Activated gamma-delta T cell treated with anti-CD3 and anti-CD28 coated beads, Interleukin-2, amount 50 U/mL, for 16 hours (primary cell): ENCODE measurements at regions not wholly inside any gene's neighbourhood (a gene's known extent, or its start where the extent isn't known, plus 50 kb on each side); places are given as distances from the start of the nearest gene placed in this dataset.

Source experiments
- DNase-seq: peaks from one replicate; pipeline ENCODE4 v3.0.0-alpha.2; 2020; ENCODE audit warnings: low read depth

DNA sequence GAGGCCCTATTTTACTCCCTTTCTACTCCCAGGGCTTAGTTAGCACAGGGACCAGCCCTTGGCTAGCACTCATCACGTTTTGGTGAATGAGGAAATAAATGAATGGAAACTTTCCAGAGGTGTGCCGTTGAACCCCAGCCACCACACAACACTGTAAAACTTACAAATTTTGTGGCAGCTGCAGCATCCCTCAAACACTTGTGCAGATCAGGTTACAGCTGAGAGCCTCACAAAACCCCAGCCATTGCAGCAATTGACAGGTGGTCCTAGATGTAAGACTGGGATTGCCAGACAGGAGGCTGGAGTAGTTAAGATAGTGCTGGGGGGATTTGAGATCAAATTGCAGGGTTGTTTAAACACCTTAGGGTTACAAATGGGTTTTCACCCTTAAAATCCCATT is 482.2 kb upstream of the KIF2A start:
- no peak for DNase-seq

DNA sequence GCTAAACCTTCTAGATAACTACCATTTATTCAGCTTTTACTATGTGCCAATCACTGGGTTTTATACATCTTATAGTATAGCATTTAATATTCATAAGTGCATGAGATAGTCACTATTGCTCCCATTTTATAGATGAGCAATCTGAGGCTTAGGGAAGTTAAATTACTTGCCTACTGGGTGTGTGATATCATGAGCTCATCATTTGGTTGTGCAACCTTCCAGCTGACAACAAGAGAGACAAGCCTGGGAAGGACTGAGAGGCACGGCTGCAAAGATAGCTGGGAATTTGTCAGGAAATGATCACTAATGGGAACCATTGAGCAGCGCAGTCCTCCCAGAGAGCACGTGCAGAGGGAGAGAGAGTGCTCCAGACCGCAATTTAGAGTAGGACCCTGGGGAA is 481.6 kb upstream of the KIF2A start:
- DNase-seq, result no peak

DNA sequence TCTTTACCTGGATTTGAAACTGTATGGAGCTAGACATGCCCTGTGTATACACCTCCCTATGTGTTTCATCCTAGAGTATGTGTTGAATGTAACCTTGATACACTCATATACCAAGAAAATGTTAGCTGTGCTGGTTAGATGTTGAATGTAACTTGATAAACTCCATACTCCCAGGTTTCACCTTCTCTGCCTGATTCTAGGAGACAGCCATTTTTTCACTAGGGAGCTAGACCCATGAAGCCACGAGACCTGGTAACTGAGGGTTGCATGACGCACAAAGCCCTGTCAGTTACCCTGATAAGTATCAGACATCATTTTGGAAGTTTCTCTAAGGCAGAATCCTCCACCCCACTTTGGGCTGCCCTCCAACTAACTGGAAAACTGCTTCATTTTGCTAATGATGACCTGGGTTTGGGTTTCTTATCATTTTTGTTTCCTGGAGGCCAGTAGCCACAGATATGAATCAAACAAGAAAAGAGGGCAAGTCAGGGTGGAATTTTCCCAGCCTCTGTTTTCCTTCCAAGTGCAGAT is 478.5 kb upstream of the KIF2A start:
- no peak for DNase-seq

DNA sequence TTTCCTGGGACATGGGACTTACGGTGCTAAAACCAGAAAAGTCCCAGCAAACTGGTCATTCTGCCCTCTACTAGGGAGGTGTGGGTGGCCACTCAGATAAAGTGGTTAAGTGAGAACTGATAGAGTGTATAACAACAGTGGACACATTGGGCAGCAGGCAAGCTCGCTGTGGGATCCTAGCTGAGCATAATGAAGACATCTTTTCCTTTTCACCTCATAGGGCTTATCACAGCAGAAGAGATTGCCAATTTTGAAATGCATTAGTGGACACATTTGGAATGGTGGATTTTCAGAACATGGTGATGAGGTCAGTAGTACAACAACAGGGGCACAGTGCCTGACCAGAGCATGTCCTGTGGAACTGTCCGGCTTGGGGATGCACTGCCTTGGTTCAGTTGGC is 477.1 kb upstream of the KIF2A start:
- no peak for DNase-seq

DNA sequence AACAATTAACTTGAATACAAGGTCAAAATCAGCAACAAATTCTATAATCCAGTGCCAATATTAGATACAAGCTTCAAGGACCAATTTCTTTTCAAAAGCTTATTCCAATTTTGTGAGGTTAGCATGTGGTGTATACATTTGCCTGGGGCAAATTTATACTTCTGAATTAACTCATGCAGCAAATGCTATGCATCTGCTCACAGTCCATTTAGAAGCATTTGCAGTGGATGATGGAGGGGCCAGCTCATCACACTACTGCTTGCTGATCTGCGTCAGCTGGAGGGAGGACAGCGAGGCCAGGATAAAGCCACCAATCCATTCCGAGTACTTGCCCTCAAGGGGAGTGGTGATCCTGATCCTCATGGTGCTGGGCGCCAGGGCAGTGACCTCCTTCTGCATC is 474.3 kb upstream of the KIF2A start:
- DNase-seq, result no peak

DNA sequence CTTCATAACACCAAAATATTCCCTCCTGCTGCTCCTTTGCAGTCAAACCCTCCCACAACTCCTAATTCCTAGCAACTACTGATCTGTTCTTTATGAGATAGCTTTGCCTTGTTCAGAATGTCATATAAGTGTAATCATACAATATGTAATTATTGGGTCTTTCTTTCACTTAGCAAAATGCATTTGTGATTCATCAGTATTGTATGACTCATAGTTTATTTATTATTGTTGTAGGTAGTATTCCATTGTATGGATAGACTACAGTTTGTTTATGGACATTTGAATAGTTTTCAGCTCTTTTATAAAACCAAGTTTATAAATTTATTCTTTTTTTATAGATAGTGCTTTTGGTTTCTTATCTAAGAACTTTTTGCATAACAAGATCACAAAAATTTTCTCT is 468.2 kb upstream of the KIF2A start:
- DNase-seq, result no peak

DNA sequence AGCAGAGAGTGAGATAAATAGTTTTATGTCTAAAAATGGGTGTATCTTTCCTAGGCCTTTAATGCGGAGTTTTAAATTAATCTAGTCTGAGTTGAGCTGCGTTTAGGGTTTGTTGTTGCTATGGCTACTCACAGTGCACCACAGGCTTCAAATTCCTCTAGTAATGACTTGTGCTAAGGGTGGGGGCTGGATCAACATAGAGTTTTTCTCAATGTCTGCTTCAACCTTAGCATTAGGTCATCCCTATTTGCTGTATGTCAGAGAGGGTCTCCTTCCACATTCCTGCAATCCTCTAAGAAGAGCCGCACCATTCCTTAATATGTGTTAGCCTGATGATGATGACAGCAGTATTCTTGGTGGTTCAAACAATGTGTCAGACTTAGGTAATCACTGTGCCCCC is 465.6 kb upstream of the KIF2A start:
- no peak for DNase-seq

DNA sequence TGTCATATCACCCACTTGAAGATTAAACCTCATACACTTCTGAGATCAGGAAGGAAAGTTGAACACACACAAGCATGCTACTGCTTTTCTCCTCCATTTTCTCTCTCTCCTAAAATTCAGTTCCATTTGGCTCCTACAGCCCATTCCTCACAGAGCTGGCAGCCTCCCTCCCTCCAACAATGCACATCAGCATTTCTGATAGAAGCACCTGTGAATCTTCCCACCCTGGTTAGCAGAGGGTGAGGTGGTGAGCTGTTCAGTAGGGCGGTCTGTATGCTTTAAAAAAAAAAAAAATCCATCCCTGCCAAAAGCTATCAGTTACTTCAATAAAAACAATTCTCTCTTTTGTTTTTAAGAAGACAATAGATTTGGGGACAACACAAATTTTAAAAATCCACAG is 463.2 kb upstream of the KIF2A start:
- no peak for DNase-seq

DNA sequence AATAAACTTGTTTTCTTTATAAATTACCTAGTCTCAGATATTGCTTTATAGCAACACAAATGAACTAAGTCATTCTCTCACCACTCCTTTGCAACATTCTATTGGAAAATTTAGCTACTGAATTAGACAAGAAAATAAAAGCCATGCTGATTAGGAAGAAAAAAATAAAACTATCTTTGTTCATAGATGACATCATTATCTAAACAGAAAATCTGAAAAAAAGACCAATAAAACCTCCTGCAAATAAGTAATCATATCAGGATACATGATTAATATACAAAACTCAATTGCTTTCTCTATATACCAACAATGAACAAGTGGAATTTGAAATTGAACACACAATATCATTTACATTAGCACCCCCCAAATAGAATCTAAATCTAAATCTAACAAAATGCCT is 455.3 kb upstream of the KIF2A start:
- no peak for DNase-seq

DNA sequence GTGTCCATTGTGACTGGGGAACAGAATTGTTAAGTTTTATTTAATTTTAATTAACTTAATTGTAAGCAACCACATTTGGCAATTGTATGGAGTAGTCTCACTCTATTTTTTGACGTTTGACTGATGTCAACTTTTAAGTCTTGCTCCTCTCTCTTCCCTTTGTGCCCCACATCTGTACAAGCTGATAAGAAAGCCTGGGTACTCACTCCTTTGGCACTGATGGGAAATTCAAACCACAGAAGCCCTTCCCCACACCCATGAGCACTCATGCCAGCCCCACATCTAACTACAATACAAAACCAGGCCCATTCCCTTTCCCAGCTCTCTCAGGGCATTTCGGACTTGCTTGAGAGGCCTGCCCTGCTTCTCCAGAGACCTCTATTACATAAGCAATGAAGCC is 451.5 kb upstream of the KIF2A start:
- no peak for DNase-seq

DNA sequence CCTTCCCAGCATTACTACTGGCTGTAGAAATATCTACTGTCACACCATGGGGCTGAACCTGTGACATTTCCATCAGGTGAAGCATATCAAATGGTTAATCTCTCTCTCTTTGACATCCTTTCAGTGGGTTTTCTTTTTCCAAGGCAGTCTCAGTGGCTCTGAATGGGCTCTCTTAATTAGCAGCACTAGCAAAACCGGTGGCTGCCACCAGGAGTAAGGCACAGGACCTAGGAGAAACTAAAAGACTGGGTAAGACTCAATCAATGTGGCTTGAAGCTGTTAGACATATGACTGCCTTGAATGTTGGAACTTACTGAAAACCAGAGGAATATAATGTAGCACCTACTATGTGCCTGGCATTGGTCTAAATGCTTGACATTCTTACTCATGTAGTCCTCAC is 445.0 kb upstream of the KIF2A start:
- DNase-seq, result no peak

DNA sequence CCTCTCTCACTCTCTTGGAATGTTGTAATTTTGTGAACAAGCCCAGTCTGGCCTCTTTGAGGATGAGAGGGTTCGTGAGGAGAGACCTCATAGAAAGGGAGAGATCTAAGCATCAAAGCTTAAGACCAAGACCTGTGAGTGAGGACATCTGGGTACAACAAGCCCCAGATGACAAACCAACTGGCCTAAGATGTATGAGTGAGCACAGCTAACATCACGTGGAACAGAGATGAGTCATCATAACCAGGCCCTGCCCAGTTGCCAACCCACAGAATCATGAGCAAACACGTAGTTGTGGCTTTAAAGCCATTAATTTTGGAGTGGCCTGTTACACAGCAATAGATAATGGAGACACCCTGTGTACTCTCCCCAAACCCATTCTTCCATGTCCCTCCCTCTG is 439.1 kb upstream of the KIF2A start:
- DNase-seq, result no peak

DNA sequence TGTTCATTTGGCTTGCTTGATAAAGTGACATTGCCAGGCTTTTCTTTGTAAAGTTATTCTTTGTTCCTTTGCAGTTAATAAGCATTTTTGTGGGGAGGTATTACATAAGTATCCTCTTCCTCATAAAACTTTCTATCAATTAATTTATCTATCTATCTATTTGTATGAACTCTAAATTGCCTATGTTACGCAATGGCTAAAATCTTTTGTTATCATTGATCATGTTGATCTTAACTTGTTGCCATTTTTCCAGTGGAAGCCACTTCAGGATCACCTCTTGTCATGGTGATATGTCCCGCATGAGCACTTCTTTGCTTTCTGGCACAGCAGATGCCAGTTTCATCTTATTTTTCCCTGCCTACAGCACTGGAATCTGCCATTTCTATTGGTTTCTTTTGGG is 436.7 kb upstream of the KIF2A start:
- no peak for DNase-seq

DNA sequence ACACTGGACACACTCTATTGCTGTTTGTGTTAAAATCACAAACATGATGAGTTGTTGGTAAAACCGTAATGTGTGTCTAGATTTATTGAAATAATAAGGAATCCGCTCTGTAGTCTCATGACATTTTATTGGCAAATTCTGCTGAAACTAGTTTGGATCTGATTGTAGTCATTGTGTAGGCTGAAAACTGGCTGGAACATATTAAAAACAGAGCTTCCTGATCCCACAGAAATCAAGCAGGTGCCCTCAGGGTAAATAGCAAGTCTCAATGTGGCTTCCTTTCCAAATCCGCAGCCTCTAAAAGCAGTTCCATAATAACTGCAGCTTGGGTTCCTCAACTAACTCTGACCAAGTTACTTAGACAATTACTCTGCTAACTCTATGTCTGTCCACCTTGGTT is 427.5 kb upstream of the KIF2A start:
- DNase-seq, result no peak

DNA sequence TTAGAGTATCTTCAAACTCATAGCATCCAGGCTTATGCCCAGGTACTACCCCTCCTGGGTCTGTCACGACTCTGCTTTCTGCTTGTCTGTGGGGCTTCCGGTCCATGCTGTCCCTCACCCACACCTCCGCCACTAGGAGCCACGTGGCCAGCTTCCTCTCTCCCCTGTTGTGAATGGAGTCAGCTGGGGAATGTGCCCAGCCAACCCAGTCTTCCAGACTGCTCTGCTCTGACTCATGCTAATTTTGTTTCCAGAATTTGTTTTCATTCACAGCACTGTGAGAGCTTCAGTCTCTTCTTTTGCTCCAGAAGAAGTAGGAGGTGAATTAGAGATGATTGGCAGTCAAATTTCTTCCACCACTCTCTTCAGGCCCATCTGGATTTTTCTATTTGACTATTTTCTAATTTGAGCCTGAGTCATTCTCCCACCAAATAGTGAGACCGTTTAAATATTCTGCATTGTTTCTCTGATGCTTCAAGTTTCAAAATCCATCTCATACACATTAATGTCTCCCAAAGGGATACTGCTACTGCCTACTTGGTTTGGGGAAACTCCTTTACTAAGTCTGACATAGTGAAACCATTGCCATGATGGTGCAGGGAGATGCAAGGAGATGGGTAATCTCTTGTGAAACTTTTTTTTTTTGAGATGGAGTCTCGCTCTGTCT is 424.1 kb upstream of the KIF2A start:
- DNase-seq, result no peak

DNA sequence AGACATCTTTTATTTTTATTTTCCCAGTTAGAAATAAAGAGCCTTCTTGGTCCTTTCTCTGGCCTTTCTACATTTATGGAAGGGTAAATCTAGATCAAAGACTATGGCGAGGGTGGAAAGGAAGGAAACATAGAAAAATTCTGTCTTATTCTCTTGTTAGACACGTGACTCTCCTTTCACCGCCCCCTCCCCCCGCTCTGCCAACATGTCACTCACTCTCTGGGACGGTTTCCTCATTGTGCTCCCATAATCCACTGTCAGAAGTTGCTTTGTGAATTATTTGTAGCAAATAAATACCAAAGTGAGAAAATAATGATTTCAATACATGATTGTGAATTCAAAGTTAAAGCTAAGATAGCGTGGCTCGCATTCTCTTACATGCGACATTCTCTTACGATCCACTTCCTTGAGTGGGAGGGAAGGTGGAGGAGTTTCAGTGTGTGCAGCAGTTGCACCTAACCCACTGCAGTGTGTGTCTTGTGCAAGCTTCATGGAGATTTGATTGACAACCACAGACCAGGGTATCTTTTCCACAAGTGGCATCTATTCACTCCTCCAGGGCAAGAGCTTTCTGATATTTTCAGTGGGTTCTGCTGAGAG is 423.0 kb upstream of the KIF2A start:
- DNase-seq, result no peak

DNA sequence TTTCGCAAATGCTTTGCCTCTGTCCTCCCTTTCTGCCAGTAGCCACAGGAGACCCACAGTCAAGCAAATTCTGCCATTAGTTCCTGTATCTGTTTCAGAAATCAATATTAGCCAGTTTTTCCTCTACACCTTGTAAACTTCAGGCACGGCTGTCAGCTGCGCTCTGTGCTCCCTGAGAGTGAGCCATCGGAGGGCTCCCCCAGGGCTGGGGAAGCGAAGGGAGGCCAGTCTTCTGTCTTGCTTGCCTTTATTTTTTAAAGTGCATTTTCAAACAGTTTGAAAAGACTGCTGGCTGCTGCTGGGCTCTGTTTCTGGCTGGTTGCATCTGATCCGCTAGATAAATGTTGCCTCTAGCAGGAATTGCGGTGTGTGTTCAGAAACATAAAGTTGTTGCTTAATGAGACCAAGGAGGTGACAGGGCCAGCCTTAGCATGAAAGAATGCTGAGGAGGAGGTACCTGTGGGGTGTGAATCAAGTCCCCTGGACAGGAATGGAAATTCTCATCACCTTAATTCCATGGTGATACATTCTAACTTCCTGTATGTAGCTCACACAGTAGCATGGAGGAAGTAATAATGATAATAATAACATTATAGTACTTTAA is 421.7 kb upstream of the KIF2A start:
- DNase-seq, result no peak

DNA sequence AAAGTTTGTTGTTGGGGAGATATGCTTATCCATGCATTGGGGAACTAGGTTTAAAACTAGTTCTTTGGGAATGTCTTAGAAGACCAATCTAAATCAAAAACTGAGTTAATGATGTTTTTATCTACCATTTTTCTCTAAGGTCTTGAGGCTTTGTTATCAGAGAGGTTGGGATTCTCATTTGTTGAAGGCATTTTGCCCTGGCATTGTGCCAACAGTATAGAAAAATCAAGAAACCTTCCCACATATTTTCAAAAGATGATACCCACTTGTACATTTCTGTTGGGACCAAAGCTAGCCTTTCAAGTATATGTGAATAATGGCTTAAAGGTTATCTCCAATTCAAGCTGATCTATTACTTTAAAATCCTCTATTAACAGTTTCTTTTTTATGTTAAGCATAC is 419.8 kb upstream of the KIF2A start:
- DNase-seq, result no peak

DNA sequence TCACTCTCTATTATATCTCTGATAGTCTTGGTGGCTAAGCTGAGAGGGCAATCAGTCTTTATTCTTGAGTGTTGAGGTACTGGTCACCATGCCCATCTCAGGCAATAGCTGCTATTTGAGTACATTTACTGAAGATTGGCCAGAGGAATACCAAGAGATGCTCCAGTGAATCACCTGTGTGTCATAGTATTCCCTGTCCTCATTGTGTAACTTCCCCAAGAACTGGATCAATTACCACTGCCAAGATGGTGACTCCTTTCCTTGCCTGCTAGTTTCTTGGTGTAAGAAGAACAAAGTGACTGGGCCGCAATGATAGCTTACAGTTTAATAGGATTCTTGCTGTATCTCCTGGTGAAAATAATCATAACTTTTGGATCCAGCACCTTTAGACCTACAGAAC is 418.7 kb upstream of the KIF2A start:
- DNase-seq, result no peak

DNA sequence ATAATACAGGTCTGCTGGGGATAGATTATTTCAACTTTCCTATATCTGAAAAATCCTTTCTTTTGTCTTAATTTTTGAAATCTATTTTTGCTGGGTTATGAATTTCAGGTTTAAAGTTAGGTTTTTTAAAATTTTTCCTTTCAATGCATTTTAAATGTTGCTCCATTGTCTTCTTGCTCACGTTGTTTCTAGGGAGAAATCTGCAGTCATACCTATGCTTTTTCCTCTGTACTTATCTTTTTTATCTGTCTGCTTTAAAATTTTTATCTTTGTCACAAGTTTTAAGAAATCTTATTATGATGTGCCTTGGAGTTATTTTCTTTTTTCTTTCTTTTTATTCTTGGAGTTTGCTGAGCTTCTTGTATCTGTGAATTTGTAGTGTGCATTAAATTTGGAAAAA is 412.0 kb upstream of the KIF2A start:
- no peak for DNase-seq

DNA sequence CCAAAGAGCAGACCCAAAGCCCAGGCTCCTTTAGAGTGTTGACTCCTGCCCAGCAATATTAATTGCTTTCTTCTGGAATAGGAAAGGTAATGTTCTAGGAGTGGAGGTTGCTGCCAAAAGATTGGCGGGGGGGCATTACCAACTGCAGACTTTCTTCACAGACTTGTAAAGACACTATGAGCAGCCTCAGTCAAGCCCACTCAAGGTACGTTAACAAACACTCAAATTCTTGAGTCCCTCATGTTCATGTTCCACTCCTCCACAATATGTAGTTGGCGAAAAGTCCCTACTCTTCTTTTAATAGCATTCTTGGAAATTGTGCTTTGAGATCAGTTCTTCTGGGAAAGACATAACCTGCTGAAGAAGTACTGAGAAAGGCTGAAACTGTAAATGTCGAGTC is 409.2 kb upstream of the KIF2A start:
- DNase-seq, result no peak

DNA sequence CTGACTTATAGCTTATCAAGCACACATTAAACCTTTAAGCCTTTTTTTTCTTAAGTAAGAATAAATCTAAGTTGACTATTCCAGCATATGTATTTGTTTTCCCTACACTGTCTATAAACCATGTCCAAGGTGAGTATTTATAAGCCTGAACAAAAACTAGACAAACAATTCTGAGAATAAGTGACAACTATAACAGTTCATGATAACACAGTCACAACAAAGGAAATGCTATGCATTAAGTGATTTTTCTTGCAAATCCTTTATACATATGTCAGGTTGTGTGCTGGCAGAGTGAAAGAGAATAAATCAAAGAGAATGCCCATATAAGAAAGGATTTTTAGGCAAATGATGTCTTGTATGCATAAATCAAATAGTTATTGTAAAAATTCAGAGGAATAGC is 408.8 kb upstream of the KIF2A start:
- no peak for DNase-seq

DNA sequence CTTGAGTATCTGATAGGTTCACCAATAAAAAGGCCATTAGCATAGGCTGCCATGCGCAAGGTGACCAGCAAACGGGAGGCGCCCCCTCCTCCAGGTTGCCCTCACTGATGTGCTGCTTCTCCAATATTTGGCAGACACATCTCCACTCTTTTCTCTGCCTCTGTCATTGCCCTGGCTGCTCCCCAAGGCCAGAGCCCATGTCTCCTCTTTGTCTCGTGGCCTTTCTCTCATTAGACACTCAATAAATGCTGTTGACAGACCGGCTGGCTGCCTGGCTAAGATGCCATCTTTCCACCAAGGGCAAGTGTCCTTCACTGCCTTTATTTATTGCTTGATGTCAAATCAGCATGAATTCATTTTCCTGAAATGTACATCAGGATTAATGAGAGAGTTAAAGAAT is 404.0 kb upstream of the KIF2A start:
- DNase-seq, result no peak

DNA sequence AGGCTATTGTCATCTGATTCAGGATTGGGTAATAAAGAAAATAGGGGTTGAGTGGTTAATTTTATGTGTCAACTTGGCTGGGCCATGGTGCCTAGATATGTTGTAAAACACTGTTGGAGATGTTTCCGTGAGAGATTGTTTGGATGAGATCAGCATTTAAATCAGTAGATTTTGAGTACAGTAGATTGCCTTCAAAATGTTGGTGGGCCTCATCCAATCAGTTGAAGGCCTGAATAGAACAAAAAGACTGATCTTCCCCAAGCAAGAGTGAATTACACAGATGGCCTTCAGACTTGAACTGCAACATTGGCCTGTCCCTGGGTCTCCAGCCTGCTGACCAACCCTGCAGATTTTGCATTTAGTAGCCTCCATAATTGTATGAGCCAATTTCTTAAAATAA is 401.3 kb upstream of the KIF2A start:
- no peak for DNase-seq
